ENCODE measurements at regions not wholly inside any gene's neighbourhood (a gene's known extent, or its start where the extent isn't known, plus 50 kb on each side); places are given as distances from the start of the nearest gene placed in this dataset.
"Not testable (repeated sequence)": the region's sequence is repeated elsewhere in the genome, so short reads cannot be mapped to it uniquely, and the experiment has no call there.

DNA sequence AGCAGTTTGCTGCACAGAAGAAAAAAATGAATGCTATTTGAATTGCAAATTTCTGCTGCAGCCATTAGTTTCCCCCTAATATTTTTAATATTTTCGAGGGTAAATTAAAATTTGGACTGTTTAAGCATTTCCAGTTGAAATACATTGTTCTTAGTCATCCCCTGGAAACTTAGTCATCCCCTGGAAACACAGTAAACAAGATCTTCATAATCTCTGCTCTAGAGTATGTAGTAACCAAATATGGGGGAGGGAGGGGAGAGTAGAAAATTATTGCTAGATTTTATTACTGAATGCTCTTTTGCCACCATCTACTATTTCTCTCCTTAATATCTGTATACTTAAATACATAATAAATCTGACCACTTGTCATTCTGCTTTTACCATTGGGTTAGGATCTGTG is 1053.3 kb downstream of the SORCS1 start:
- in situ Hi-C loops (cut with HindIII; ENCODE audit: low sequenced_read_pairs), result no loop called here

DNA sequence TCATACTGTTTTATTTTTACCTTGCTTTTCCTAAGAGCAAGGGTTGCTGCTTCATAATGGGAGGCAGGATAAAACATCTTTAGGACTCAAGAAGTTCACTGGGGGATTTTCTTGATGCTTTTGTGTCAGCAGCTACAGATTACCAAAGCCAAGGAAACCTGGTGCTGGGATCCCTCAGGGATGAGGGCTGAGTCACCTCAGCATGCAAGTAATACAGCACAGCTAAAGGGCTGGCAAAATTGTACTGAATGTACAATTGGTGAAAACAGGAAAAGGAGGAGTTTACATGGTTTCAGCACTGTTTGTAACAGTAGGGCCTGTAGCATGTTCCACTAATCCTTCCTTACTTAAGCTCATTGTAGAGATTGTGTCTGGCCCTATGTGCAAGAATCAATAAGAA is 1056.8 kb downstream of the SORCS1 start:
- in situ Hi-C loops (cut with HindIII; ENCODE audit: low sequenced_read_pairs), result no loop called here

DNA sequence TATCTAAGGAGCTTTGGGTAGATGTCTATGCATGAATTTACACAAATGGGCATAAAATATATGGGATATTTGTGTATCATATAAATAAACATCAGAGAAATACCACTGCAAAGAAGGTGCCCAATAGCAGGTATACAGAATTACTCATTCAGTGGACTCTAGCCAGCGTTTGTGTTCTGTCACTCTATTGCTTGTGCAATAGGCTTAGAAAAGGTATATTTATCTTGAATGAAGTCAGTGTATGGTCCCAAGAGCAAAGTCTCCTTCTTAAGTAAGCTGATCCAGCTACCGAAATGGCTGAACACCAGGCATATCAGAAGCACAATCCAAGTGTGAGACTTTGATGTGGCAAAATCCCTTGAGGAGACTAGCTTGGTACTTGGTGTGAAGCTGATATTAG is 1058.4 kb downstream of the SORCS1 start:
- in situ Hi-C loops (cut with HindIII; ENCODE audit: low sequenced_read_pairs), result no loop called here

DNA sequence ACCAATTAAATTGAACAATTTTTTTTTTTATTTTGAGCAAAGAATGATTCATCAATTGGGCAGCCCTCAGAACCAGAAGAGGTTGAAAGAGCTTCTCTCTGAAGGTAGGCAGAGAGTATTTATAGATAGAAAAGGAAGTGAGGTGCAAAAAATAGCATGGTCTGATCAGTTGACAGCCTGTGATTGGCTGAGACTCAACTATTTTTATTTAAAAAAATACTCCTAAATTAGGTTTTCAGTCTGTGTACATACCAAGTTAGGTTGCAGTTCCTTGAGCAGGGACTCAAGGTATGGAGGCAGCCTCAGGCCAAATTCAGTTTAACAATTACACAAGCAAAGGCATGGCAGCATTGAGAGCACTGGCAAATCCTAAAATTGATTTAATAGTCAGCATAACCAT is 1074.7 kb downstream of the SORCS1 start:
- in situ Hi-C loops (cut with HindIII; ENCODE audit: low sequenced_read_pairs), result no loop called here

DNA sequence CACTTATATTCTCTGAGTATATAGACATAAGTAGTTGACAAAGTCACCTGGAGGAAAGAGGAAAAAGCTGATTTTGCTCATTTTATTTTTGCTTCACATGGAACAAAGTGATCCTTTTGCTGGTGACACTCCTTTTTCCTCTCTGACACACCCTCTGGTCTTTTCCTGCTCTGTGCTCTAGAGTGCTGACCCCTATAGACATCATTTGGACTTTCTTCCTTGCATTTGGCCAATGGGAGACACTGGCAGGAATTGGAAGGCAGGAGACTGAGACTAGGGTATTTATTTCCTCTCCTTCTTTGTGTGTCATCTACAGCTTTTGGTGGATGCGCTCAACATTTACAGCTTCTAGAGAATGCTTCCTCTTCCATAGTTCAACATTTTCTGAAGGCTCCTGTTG is 1078.1 kb downstream of the SORCS1 start:
- in situ Hi-C loops (cut with HindIII; ENCODE audit: low sequenced_read_pairs), result no loop called here

DNA sequence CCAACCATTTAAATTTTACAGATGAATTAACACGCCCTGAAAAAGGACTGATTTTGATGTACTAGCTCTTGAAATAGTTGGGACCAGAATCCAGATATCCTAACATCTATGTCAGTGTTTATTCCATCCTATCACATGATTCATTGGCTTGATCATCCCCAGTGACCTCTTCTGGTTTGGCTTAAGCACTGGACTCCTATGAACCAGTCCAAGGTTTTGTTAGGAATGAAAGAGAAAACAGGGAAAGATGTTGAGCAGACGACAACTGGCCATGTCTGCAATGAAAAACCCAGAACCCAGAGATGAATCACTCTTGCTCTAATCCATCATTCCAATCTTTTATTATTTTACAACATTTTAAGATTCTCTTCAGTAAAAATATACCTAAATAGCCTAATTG is 1080.9 kb downstream of the SORCS1 start:
- in situ Hi-C loops (cut with HindIII; ENCODE audit: low sequenced_read_pairs), result no loop called here

DNA sequence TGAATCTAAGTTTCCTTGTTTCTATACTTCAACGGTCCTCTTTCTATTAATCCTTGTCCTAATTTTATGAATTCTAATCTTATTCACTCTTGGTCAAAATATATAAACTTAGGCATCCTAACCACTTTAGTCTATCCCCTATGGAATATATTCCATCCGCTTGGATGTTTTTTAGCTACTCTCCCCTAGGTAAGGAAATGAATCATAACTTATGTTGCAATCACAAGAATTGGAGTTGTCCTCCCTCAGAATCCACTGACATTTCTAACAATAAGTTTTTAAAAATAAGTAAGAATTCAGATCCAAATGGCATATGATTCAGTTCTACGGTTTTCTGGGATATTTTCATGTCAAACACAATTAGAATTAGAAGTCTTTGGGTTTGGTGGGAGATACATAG is 1081.6 kb downstream of the SORCS1 start:
- in situ Hi-C loops (cut with HindIII; ENCODE audit: low sequenced_read_pairs), result no loop called here

DNA sequence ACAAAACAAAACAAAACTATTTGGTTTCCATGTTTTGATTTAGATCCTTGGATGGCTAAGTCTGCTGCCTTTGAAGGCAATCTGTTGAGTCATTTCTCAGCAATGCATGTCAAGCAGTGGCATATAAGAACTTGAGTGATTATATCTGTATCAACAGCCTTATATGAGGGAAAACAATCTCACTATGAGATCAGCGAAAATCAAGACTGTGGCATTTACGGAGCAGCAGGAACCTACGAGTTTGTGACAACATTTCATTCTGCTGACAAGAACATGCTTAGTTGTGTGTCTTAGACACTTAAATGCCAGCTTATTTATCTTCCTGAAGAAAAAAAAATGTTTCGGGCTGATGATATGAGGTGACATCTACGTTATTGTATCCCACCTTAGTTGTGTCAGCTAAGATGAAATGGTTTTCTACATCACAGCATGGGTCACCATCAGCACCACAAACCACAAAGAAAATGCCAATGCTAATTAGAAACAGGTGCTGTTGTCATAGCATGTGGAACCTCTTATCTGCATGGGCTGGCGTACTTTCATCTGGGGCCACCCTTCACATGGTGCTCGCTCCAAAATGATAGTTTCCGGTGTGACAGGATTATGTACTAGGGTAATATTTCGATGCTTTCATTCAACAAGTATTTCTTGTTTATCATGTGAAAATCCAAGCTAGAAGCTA is 1085.5 kb downstream of the SORCS1 start:
- in situ Hi-C loops (cut with HindIII; ENCODE audit: low sequenced_read_pairs), result no loop called here

DNA sequence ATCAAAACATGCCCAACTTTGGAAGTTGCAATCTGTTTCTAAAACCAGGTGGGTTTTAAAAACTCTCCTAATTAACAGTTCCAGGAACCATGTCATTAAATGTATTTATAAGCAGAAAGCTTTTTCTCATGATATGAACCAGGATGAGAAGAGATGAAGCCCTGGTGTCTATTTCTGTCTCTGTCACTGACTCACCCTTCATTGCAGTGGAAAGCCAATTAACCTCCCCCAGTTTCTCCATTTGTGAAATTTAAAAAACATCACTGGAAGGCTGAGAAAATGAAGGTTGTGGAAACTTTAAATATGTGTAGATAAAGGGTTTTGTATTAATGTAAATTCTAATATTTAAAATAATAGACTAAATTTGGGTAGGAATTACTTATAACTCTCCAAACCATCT is 1088.0 kb downstream of the SORCS1 start:
- in situ Hi-C loops (cut with HindIII; ENCODE audit: low sequenced_read_pairs), result no loop called here

DNA sequence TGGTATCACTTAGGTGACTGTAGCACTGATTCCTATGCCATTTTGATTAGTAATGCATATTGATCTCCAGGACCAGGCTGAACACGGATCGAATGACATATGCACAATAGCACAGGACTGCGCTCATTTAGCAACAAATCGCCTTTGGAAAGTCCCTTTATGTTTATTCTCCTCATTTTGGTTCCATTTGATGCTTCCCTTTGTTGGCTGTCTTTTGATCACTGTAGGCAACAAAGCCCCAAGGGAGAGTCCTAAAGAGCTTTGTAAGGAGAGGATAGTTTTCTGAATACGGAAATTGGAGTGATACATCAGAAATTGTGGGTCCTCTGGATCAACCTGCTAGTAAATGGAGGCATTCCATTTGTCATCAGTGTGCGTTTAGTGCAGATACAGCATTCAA is 1111.4 kb downstream of the SORCS1 start:
- in situ Hi-C loops (cut with HindIII; ENCODE audit: low sequenced_read_pairs), result no loop called here

DNA sequence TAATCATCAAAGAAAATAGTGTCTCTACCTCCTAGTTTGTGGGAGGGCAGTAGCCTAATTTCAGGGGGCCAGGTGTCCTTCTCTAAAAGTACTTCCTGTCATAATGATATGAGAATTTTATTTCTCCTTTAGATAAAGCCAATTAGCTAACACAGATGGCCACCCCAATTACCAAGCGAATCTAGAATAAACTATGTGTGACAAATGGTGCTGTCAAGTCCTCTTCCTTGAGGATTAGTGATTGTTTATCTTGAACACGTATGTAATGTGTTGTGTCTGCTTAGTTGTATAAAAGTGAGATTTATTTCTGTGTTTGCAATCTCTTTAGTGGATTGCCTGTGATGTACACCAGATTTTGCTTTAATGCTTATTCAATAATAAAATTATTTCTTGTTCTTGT is 1120.0 kb downstream of the SORCS1 start:
- in situ Hi-C loops (cut with HindIII; ENCODE audit: low sequenced_read_pairs), result no loop called here

DNA sequence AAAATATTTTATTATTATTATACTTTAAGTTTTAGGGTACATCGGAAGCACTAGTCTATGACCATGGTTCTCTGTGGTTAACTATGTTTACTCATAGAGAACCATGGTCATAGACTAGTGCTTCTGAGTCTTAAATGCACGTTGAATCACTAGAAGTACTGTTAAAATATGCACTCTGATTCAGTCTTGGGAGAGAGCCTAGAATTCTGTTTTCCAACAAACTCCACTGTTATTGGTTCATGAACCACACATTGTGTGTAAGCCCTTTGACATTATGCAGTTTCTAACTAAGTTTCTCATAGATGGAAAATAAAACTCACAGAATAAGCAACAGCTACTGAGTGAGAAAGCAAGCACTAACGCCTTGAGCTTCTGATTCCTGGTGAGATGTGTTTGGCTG is 1120.6 kb downstream of the SORCS1 start:
- in situ Hi-C loops (cut with HindIII; ENCODE audit: low sequenced_read_pairs), result no loop called here

DNA sequence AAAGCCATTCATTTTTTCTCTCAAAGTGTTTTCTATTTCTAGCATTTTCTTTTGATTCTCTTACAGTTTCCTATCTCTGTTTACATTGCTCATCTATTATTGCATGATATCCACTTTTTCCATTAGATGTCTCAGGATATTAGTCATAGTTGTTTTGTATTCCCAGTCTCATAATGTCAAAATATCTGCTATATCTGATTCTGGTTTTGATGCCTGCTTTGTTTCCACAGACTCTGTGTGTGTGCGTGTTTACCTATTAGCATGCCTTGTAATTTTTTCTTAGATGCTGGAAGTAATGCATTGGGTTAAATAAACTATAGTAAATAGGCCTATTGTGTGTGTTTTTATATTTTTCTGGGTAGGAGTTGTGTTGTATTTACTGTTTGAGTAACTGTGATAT is 1126.3 kb downstream of the SORCS1 start:
- in situ Hi-C loops (cut with HindIII; ENCODE audit: low sequenced_read_pairs), result no loop called here

DNA sequence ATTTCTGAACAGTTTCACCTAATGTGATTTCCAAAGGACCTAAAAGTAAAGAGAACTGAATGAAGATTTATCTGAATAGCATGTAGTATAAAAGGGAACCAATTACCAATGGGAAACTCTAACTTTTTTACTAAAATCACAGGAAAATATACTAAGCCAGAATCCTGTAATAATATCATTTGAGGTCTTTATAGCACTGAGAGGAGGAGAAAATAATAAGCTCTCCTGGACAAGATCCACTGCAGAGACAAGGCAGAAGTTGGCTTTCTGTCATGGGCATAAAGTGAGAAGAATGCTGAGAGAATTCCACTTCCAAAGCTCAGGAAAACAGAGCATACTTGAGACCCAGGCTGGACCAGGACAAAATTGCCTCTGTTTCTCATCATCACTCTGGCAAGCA is 1131.4 kb downstream of the SORCS1 start:
- in situ Hi-C loops (cut with HindIII; ENCODE audit: low sequenced_read_pairs), result no loop called here

DNA sequence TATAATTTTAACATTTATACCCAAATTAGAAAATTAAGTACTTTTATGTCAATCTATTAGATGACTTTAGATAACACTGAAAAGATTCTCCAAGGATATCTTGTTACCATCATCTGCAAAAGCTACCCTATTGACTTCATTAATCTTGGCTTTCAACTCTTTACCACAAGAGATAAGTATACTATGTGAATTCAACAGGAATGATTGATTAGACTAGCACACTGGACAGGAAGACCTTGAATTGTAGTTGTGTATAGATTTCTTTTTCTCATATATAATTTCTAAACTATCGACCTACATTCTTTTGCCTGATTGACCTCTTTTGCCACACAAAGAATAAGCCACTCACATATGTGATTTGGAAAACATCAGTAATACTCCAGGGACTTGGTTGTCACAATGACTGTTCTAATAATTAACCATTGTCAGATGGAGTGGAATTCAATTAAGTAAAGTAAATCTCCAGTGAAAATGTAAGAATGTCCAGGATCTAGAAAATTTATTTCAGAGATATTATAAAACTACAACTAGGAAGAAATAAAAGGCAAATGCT is 1132.0 kb downstream of the SORCS1 start:
- in situ Hi-C loops (cut with HindIII; ENCODE audit: low sequenced_read_pairs), result no loop called here

DNA sequence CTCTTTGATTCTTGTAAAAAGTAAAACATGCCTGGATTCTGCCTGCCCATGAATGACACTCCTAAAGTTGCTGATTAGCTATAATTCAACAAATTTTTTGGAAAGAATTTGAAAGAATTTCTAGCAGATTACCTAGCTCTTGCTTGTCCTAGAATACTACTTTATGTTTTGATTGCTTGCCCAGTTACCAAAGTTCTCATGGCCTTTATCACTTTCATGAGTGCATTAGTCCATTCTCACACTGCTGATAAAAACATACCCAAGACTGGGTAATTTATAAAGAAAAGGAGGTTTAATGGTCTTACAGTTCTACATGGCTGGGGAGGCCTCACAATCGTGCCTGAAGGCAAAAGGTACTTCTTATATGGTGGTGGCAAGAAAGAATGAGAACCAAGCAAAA is 1137.3 kb downstream of the SORCS1 start:
- in situ Hi-C loops (cut with HindIII; ENCODE audit: low sequenced_read_pairs), result no loop called here

DNA sequence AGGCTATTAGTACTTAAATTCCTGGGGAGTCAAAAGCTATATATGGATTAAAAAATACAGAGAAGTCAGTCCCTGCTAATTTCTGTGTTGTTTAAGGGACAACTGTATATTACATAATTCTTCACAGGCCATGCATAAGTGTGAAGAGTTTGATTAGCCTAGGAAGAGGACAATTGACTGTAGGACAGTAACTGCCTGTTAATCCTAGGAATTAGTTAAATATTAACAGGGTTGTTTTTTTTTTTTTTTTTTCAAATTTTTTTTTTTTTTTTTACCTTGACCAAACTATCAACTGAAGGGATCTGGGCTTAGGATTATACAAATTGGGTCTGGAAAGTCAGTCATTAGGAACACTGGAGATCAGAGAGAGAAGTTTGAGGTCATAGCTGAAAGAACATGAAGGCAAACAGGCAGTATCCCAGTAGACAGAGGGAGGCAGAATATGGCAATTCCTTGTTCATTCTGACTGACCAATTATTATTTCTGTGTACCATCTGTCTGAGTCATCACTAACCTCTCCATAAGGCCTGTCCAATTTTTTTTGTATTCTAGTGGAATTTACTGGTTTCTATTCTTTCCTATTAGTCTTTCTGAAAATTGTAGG is 1139.2 kb downstream of the SORCS1 start:
- in situ Hi-C loops (cut with HindIII; ENCODE audit: low sequenced_read_pairs), result no loop called here

DNA sequence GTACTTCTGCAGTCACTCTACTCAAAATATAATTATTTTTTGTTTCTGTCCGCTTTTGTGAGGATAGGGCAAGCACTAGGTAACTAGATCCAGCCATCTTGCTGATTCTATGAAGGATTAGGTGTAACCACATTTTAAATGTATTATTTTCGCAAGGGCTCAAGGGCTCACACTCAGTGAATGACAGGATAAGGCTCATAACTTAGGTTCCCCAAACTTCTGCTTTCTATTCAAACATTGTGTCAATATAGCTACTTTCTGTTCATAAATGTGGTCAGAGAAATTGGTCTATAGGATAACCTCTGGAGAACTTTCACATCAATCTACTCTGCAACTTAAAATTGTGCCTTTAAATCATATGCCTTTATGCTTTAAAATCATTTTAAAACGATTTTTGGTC is 1141.2 kb downstream of the SORCS1 start:
- in situ Hi-C loops (cut with HindIII; ENCODE audit: low sequenced_read_pairs), result no loop called here

DNA sequence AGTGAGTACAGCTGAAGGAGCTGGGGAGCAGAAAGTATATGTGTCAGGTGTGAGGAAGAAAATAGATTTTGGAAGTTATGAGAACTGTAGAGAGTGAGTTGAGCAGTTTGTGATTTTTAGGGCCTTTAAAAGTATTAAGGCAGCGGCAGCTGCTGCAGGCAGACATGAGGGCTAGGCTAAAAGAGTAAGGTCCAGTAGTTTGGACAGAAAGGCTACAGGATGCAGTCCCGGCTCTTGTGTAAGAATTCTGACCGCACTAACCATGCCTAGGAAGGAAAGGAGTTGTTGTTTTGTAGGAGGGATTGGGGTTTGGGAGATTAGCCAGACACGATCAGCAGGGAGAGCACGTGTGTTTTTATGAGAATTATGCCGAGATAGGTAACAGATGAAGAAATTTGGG is 1144.9 kb downstream of the SORCS1 start:
- in situ Hi-C loops (cut with HindIII; ENCODE audit: low sequenced_read_pairs), result not testable (repeated sequence)

DNA sequence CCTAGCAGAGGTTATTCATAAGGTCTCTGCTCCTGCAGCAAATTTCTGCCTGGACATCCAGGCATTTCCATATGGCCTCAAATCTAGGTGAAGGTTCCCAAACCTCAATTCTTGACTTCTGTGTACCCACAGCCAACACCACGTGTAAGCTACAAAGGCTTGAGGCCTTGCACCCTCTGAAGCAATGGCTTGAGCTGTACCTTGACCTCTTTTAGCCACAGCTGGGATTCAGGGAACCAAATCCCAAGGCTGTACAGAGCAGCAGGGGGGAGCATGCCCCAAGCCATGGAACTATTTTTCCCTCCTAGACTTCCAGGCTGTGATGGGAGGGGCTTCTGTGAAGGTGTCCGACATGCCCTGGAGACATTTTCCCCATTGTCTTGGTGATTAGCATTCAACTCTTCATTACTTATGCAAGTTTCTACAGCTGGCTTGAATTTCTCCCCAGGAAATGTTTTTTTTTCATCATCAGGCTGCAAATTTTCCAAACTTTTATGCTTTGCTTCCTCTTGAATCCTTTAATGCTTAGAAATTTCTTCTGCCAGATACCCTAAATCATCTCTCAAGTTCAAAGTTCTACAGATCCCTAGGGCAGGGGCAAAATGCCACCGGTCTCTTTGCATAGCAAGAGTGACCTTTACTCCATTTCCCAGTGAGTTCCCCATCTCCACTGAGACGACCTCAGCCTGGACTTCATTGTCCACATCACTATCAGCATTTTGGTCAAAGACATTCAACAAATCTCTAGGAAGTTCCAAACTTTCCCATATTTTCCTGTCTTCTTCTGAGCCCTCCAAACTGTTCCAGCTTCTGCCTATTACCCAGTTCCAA is 1148.9 kb downstream of the SORCS1 start:
- in situ Hi-C loops (cut with HindIII; ENCODE audit: low sequenced_read_pairs), result not testable (repeated sequence)

DNA sequence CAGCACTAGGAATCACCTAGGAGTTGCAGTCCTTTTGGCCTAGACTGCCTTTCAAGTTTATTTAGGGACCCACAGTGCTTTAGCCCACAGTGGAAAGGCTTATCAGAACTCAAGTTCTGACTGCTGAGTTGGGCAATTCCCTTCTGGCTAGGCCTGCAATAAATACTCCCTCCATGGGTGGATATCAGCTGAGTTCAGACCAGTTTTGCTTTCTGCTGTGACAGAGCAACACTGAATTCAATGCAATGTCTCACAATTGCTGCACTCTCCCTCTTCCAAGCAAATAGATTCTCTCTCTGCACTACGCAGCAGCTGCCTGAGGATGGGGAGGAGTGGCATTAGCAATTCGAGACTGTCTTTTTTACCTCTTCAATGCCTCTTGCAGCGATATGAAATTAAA is 1153.3 kb downstream of the SORCS1 start:
- in situ Hi-C loops (cut with HindIII; ENCODE audit: low sequenced_read_pairs), result no loop called here

DNA sequence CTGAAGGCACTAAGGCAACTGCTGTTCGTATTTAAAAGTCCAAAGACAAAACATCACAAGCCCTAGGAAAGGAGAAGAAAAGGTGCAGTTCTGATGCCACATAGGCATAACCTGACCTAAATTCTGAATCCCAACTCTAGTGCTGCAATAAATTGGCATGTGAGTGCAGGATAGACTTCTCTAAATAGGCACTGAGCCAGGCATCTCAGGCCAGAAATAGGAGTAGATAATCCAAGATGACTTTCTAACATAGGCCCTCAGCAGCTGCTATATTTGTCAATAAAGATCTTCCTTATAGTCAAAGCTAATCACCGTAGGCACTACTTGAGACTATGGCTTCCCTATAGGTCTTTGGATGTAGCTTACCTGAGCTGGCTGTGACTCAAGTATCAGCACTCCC is 1163.8 kb downstream of the SORCS1 start:
- in situ Hi-C loops (cut with HindIII; ENCODE audit: low sequenced_read_pairs), result no loop called here

Data from endothelial cell of hepatic sinusoid (primary cell).